BLaER1 (cell line): ENCODE measurements at regions not wholly inside any gene's neighbourhood (a gene's known extent, or its start where the extent isn't known, plus 50 kb on each side); places are given as distances from the start of the nearest gene placed in this dataset.
"Not testable (repeated sequence)": the region's sequence is repeated elsewhere in the genome, so short reads cannot be mapped to it uniquely, and the experiment has no call there.

Source experiments
- H3K27ac ChIP-seq: shearing (Covaris generic); formaldehyde crosslinking; 2 replicates; pipeline ENCODE4 v1.8.1; 2022
- H3K27me3 ChIP-seq: shearing (Covaris generic); formaldehyde crosslinking; 2 replicates; pipeline ENCODE4 v1.8.1; 2022
- H3K36me3 ChIP-seq: shearing (Covaris generic); formaldehyde crosslinking; 2 replicates; pipeline ENCODE4 v1.8.1; 2022
- H3K4me1 ChIP-seq: shearing (Covaris generic); formaldehyde crosslinking; 2 replicates; pipeline ENCODE4 v1.8.1; 2022
- H3K4me2 ChIP-seq: shearing (Covaris generic); formaldehyde crosslinking; 2 replicates; pipeline ENCODE4 v1.8.1; 2022
- H3K4me3 ChIP-seq: shearing (Covaris generic); formaldehyde crosslinking; 2 replicates; pipeline ENCODE4 v1.8.1; 2022
- H3K9ac ChIP-seq: shearing (Covaris generic); formaldehyde crosslinking; 2 replicates; pipeline ENCODE4 v1.8.1; 2022
- H3K9me3 ChIP-seq: shearing (Covaris generic); formaldehyde crosslinking; 2 replicates; pipeline ENCODE4 v1.8.1; 2022
- H4K20me1 ChIP-seq: shearing (Covaris generic); formaldehyde crosslinking; 2 replicates; pipeline ENCODE4 v1.8.1; 2022
- Cebpa-rat ChIP-seq: shearing (Covaris generic); IDR thresholded peaks from 2 replicates; pipeline ENCODE4 v1.8.1; 2022

DNA sequence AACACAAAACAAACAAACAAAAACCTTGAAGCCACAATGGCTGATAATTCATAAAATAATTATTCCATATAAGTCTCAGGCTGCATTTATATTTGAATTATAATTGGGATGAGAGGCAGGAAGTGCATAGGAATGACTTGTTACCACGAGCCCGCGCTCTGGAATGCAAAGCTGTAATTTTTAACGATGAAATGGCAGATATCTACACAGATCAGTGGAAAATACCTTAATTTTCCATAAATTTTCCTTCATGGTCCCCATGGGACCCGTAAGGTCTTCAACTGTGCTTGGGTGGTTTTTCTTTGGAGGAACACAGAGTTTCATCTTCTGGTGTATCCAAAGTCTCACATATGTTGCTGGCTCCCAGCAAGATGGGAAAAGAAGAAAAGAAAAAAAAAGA is 226.8 kb downstream of the SHOX start:
- Histone ChIP-seq H3K4me3 (no peak overlapping the region), H3K36me3 (no peaks in the 10 kb centered on the region), H3K4me1 (no peaks in the 10 kb centered on the region), H3K9me3 (no peaks in the 10 kb centered on the region), H3K4me2 (no peak overlapping the region), H3K27me3 (no peaks in the 10 kb centered on the region), H3K27ac (no peak overlapping the region), H4K20me1 (no peaks in the 10 kb centered on the region), H3K9ac (no peak overlapping the region)
- no peak for TF ChIP-seq Cebpa-rat

- Histone ChIP-seq H3K4me1 (no peaks in the 10 kb centered on the region), H3K27ac (no peak overlapping the region), H3K36me3 (no peaks in the 10 kb centered on the region), H3K9ac (no peak overlapping the region), H3K27me3 (no peaks in the 10 kb centered on the region), H3K9me3 (no peaks in the 10 kb centered on the region), H3K4me2 (no peak overlapping the region), H4K20me1 (no peaks in the 10 kb centered on the region), H3K4me3 (no peak overlapping the region)
- TF ChIP-seq Cebpa-rat: no peak
Observed at GRCh38 chrX:856566-857290, 226.1 kb downstream of the SHOX start.

GRCh38 chrX:853304-853703 is 222.7 kb downstream of the SHOX start:
- Histone ChIP-seq H3K4me2 (no peak overlapping the region), H3K27ac (no peak overlapping the region), H3K36me3 (no peaks in the 10 kb centered on the region), H3K27me3 (no peaks in the 10 kb centered on the region), H3K9ac (no peak overlapping the region), H4K20me1 (no peaks in the 10 kb centered on the region), H3K9me3 (no peaks in the 10 kb centered on the region), H3K4me3 (no peak overlapping the region), H3K4me1 (0 out of 2 replicates have a peak, but pooled peaks cover 5% of the 10 kb centered on the region)
- TF ChIP-seq Cebpa-rat: no peak

GRCh38 chrX:850471-850916 is 219.9 kb downstream of the SHOX start:
- no peaks in the 10 kb centered on the region for H3K27me3 ChIP-seq
- H3K4me2 ChIP-seq: no peak overlapping the region
- 0 out of 2 replicates have a peak, but pooled peaks cover 5% of the 10 kb centered on the region for H3K4me1 ChIP-seq
- TF ChIP-seq Cebpa-rat: no peak
- H3K27ac ChIP-seq: no peak overlapping the region
- H3K4me3 ChIP-seq: no peak overlapping the region
- no peak overlapping the region for H3K9ac ChIP-seq
- no peaks in the 10 kb centered on the region for H3K9me3 ChIP-seq
- H4K20me1 ChIP-seq: no peaks in the 10 kb centered on the region
- H3K36me3 ChIP-seq: no peaks in the 10 kb centered on the region

- Histone ChIP-seq H3K27ac (no peak overlapping the region), H3K27me3 (no peaks in the 10 kb centered on the region), H3K9ac (no peak overlapping the region), H3K4me1 (0 out of 2 replicates have a peak, but pooled peaks cover 5% of the 10 kb centered on the region), H3K4me2 (no peak overlapping the region), H3K36me3 (no peaks in the 10 kb centered on the region), H3K4me3 (no peak overlapping the region), H3K9me3 (no peaks in the 10 kb centered on the region), H4K20me1 (no peaks in the 10 kb centered on the region)
- TF ChIP-seq Cebpa-rat: no peak
Observed at GRCh38 chrX:848386-848785, 217.8 kb downstream of the SHOX start.

DNA sequence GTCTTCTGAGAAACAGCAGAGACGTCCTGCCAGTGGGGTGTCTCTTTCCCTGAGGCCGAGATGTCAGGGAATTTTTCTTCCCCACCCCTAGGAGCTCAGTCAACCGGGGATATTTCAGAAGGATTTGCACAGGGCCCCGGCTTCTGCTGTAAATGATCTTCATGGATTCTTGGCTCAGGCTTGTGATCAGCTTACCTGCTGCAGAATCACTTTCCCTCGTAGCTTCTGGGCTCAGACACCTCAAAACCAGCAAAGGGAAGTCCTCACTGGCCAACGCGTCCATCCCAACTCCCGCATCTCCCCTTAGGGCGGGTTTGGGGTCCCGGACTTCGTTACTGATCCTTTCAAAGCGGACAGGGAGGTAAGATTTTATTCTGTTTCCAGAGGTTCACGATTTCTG is 212.7 kb downstream of the SHOX start:
- Histone ChIP-seq H3K9me3 (no peaks in the 10 kb centered on the region), H3K4me1 (no peaks in the 10 kb centered on the region), H3K9ac (no peak overlapping the region), H3K4me3 (no peak overlapping the region), H4K20me1 (no peaks in the 10 kb centered on the region), H3K27ac (no peak overlapping the region), H3K36me3 (no peaks in the 10 kb centered on the region), H3K27me3 (no peaks in the 10 kb centered on the region), H3K4me2 (no peak overlapping the region)
- no peak for TF ChIP-seq Cebpa-rat

DNA sequence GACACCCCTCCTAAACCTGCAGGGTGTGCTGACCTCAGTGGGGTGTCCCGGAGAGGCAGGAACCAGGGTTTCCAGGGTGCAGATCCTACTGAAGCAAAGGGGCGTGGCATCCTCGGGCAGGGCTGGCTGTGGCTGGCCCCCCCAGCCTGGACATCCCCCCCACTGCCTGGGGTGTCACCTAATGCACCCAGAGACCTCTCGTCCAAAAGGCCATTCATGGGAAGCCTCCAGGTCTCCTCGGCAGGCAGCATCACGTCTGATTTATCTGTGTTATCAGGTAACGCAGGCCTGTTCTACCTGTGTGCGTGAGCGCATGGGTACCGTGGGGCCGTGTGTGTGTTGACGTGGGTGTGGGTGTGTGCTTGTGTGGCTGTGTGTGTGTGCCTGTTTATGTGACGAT is 210.0 kb downstream of the SHOX start:
- H3K36me3 ChIP-seq: no peaks in the 10 kb centered on the region
- no peak overlapping the region for H3K9ac ChIP-seq
- no peaks in the 10 kb centered on the region for H3K4me1 ChIP-seq
- H4K20me1 ChIP-seq: no peaks in the 10 kb centered on the region
- no peak overlapping the region for H3K27ac ChIP-seq
- no peak overlapping the region for H3K4me2 ChIP-seq
- peaks cover 17% of the 10 kb centered on the region for H3K9me3 ChIP-seq
- no peak overlapping the region for H3K4me3 ChIP-seq
- H3K27me3 ChIP-seq: no peaks in the 10 kb centered on the region
- no peak for TF ChIP-seq Cebpa-rat

GRCh38 chrX:838666-839065 is 208.1 kb downstream of the SHOX start:
- H3K9me3 ChIP-seq: peaks cover 17% of the 10 kb centered on the region
- not testable (repeated sequence) for H3K4me2 ChIP-seq, H3K27ac ChIP-seq

GRCh38 chrX:835857-836256 is 205.3 kb downstream of the SHOX start:
- not testable (repeated sequence) for H3K4me1 ChIP-seq, H3K9ac ChIP-seq, H3K27me3 ChIP-seq, H3K36me3 ChIP-seq, H3K4me2 ChIP-seq, H3K4me3 ChIP-seq, H3K27ac ChIP-seq, H4K20me1 ChIP-seq
- peaks cover 17% of the 10 kb centered on the region for H3K9me3 ChIP-seq

More at GRCh38 chrX:838666-839065, 208.1 kb downstream of the SHOX start:
- not testable (repeated sequence) for H3K36me3 ChIP-seq, H3K4me1 ChIP-seq, H4K20me1 ChIP-seq, H3K27me3 ChIP-seq, H3K4me3 ChIP-seq, H3K9ac ChIP-seq

DNA sequence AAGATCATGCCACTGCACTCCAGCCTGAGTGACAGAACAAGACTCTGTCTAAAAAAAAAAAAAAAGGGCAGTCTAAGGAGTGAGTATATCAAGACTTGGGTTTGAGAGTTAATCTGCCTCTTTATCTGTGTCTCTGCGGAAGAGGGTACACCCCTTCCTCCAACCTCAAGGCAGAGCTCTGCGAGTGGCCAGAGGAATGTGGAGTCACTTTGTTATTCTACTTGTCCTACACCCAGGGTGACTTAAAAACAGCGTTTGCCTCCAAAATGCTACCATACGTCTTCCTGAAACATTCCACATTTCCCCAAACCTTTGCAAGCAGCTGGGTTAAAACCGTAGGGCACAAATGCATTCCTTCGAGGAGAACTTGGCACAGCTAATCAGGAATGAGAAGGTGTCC is 199.9 kb downstream of the SHOX start:
- no peak overlapping the region for H3K27ac ChIP-seq
- no peak for TF ChIP-seq Cebpa-rat
- no peaks in the 10 kb centered on the region for H3K36me3 ChIP-seq
- H3K27me3 ChIP-seq: no peaks in the 10 kb centered on the region
- H3K4me3 ChIP-seq: no peak overlapping the region
- no peaks in the 10 kb centered on the region for H3K4me1 ChIP-seq
- H3K9ac ChIP-seq: no peak overlapping the region
- H3K4me2 ChIP-seq: no peak overlapping the region
- no peaks in the 10 kb centered on the region for H3K9me3 ChIP-seq
- no peaks in the 10 kb centered on the region for H4K20me1 ChIP-seq

DNA sequence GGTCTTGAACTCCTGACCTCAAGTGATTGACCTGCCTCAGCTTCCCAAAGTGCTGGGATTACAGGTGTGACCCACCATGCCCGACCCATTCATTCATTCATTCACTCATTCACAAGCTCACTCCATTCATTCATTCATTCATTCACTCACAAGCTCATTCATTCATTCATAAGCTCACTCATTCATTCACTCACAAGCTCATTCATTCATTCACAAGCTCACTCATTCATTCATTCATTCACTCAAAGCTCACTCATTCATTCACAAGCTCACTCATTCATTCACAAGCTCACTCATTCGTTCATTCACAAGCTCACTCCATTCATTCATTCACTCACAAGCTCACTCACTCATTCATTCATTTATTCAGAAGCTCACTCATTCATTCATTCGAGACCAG is 198.6 kb downstream of the SHOX start:
- H3K9me3 ChIP-seq: no peaks in the 10 kb centered on the region
- H3K27me3 ChIP-seq: no peaks in the 10 kb centered on the region
- H3K27ac ChIP-seq: no peak overlapping the region
- H3K36me3 ChIP-seq: no peaks in the 10 kb centered on the region
- H4K20me1 ChIP-seq: no peaks in the 10 kb centered on the region
- H3K4me3 ChIP-seq: no peak overlapping the region
- H3K4me1 ChIP-seq: no peaks in the 10 kb centered on the region
- no peak for TF ChIP-seq Cebpa-rat
- no peak overlapping the region for H3K9ac ChIP-seq
- H3K4me2 ChIP-seq: no peak overlapping the region
